GM12872 (cell line): ENCODE measurements at regions not wholly inside any gene's neighbourhood (a gene's known extent, or its start where the extent isn't known, plus 50 kb on each side); places are given as distances from the start of the nearest gene placed in this dataset.
A peak's percentile ranks its signal among the peaks of the same experiment; 100 is the strongest.

Source experiments
- TF ChIP-seq, protein P1 (sequence below): IDR thresholded peaks from 3 replicates; pipeline ENCODE4 v1.5.1; 2011; ENCODE audit warnings: low read depth, mild to moderate bottlenecking, low read length, moderate library complexity; ENCODE audit not compliant: insufficient read depth

DNA sequence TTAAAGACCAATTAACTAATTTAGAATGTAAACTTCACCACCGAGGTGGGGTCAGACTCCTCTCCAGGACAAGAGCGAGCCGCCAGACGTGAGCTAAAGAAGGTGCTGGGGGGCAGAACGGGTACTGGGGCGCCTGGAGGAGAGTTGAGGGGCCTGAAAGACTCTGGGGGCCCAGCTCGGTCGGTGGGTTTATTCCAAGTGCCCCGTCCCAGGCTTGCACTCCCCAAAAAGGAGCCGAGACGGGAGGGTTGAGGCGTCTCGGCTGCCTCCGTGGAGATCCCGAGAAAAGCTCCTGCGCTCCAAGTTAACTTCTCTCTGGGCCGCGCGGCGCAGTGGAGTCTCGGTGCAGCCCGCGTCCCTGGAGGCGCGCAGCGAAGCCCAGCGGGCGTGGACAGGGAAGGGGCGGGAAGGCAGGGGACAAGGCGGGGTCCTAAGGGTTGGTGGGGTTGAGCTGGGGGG is 553.3 kb downstream of the TFEC start:
- TF ChIP-seq, protein P1, sequence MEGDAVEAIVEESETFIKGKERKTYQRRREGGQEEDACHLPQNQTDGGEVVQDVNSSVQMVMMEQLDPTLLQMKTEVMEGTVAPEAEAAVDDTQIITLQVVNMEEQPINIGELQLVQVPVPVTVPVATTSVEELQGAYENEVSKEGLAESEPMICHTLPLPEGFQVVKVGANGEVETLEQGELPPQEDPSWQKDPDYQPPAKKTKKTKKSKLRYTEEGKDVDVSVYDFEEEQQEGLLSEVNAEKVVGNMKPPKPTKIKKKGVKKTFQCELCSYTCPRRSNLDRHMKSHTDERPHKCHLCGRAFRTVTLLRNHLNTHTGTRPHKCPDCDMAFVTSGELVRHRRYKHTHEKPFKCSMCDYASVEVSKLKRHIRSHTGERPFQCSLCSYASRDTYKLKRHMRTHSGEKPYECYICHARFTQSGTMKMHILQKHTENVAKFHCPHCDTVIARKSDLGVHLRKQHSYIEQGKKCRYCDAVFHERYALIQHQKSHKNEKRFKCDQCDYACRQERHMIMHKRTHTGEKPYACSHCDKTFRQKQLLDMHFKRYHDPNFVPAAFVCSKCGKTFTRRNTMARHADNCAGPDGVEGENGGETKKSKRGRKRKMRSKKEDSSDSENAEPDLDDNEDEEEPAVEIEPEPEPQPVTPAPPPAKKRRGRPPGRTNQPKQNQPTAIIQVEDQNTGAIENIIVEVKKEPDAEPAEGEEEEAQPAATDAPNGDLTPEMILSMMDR, result no peak

DNA sequence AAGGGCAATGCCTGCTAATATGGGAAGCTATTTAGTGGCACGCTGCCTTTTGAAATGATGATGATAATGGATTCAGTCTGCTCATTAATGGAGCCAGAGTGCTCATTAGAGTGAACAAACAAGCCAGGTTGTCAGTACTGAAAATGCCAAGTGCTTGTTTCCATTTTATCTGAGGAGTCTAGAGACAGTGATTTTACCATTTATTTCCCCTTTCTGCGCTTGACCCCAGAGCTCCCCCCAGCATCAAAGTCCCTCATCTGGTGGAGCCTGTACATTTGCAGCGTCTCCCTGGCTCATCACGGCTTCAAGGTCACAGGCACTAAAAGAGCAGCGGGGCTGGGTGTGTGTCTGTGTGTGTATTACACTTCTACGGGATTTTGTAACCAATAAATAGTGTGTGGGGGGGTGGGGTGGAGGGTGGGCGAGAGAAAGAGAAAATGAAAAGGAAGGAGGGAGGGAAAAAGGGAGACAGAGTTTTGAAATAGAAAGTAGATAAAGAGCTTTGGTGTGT is 553.8 kb downstream of the TFEC start:
- TF ChIP-seq, protein P1, result no peak

DNA sequence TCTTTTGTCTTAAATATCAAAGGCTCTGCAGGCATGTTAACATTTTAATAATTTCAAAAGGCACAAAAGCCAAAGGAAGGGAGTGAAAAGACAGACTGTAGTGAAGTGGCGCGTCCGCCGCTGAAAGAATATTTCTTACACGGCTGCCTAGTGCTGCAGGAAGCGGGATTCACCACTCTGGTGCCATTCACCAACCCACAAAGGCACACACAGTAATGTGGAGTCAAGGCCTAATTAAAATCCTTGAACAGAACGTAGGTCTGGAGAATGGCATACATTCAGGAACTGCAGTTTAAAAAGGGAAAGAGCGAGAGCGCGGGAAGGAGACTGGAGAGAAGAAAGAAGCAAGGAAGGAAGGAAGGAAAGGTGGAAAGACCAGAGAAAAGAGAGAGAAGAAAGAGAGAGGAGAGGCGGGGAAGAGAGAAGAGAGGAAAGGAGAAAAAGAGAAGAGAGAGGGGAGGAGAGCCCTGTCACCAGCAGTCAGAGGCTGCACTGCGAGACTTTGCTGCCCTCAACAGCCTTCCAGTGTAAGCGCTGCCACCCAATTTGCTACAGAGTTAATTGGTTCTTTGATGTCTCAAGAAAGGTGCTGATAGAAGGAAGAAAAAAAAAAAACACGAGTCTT is 554.0 kb downstream of the MDFIC start:
- TF ChIP-seq, protein P1, result peak; percentile 41; the same call in 2 of the 3 replicates

DNA sequence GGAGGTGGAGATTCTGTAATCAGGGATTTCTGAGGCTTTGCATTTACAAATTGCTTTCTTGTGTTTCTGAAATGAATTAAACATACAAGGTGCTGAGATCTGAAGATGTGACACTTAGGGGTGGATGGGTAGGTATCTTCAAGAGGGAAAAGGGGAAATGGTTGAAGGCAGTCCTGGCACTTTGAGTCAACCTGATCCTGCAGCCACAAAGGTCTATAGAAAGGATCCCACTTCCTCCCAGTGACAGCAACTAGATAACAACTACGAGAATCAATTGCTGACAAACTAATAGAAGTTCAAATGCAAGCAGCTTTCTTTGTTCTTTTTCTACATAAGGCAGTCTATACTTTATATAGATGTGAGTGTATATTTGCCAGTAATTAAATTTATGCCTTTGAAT is 553.3 kb downstream of the MDFIC start:
- TF ChIP-seq, protein P1, result no peak

DNA sequence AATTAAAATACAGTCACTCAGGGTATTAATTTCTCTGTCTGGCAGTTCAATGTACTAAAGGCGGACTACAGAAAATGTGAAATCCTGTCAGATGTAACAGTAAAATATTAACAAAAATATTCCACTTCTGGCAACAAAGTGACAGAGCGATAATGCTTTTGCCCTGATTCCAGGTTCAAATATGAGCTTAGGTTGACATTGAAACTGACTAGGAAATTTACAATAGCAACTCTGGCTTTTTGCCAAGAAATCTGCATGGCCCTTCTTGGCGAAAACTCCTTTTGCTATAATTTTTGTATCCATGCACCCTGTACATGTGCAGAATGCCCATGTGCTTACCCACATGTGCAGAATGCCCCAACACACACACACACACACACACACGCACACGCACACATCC is 552.2 kb downstream of the MDFIC start:
- TF ChIP-seq, protein P1, result no peak

DNA sequence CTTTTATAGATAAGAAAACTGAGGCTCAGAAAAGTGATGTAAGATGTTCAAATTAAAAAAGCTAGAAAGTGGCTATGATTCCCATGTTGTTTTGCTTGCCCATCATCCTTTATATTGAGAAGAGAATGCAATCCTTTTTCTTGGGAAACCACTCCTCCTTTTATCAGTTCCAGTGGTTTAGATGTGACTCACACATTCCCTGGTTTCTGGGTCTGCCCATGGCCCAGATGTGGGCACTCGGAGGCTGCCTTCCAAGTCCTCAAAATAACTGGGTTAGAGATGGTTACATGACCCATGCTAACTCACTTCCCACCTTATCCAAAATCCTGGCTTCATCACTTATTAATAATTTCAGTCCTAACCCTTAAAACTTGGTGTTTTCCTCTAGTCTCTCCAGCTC is 550.0 kb downstream of the MDFIC start:
- TF ChIP-seq, protein P1, result no peak

DNA sequence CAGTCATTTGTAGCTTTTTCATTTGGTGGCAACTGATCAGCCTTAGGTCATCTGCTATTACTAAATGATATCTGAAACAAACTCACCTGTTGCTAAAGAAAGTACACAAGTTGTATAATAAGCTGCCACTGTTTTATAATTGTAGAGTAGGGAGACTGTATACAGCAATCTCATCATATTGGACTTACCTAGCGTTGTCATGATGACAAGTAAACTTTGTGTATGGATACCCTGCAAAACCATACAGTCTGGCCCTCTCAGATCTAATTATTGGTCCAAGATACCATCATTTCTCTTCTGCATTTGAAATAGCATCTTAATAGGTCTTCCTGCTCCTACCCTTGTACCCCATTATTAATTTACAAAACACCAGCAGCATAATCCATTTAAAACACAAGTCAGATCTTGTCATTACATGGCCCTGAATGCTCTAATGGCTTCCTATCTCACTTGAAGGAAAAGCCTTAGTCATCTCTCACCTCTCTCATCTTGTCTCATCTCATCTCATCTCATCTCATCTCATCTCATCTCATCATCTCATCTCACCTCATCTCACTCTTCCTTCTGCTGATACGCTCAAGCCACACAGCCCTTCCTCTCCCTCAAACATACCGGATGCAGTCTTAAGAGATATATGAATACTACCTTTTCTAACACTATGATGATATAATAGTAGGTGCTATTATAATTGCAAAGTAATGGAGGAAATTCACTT is 540.6 kb downstream of the MDFIC start:
- TF ChIP-seq, protein P1, result no peak
